Epithelial cell of proximal tubule (primary cell): ENCODE measurements at regions not wholly inside any gene's neighbourhood (a gene's known extent, or its start where the extent isn't known, plus 50 kb on each side); places are given as distances from the start of the nearest gene placed in this dataset.

Source experiments
- DNase-seq: peaks from one replicate; pipeline ENCODE4 v3.0.0-alpha.2; 2011; ENCODE audit warnings: low read depth
- H3K4me3 ChIP-seq: 2 replicates; pipeline ENCODE4 v1.5.1; 2011; ENCODE audit warnings: low read depth, mild to moderate bottlenecking, low read length
- CTCF ChIP-seq: conservative IDR thresholded peaks from 2 replicates; pipeline ENCODE4 v1.5.1; 2012; ENCODE audit warnings: low read depth, mild to moderate bottlenecking, low read length

DNA sequence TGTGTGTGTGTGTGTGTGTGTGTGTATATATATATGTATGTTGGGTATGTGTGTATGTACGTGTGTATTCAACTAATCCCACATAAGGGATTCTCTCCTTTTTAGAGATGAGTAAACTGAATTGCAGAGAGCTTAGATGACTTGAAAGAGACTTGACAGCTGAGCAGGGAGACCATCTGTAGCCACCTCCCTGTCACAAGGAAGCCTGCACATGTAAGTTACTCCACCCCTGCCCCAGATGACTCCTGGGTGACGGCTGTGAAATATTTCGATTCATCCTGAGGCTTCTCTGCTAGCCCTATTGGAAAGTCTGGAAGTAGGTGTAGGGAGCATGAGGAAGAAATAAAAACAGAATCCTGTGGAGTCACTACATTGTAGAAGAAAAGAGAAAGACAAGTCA is 480.4 kb downstream of the FOXO1 start:
- no peak for DNase-seq
- no peak overlapping the region for H3K4me3 ChIP-seq
- TF ChIP-seq CTCF = no peak

- DNase-seq = no peak
- no peak for TF ChIP-seq CTCF
- no peak overlapping the region for H3K4me3 ChIP-seq
Observed at GRCh38 chr13:40186626-40187323, 479.7 kb downstream of the FOXO1 start.

DNA sequence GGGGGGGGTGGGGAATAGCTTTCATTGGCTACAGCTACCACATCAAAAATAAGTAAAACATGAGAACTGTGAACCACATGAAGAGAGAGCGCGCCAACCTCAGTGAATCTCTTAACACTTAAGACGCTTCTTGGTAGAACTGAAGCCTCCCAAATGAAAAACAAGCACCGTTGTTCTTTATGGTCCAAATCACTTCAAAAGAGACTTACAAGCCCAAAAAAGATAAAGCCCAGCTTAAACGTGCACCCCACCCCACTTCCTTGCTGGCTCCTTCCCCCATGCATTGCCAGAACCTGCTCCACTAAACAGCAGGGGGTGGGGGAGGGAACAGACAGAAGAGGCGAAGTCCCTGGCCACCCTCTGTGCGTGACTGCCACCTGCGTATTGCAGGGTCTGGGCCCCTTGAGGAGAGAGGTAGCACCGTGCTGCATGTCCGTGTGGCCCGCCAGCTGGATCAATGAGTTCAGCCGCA is 479.1 kb downstream of the FOXO1 start:
- DNase-seq = no peak
- H3K4me3 ChIP-seq = no peak overlapping the region
- TF ChIP-seq CTCF = no peak

DNA sequence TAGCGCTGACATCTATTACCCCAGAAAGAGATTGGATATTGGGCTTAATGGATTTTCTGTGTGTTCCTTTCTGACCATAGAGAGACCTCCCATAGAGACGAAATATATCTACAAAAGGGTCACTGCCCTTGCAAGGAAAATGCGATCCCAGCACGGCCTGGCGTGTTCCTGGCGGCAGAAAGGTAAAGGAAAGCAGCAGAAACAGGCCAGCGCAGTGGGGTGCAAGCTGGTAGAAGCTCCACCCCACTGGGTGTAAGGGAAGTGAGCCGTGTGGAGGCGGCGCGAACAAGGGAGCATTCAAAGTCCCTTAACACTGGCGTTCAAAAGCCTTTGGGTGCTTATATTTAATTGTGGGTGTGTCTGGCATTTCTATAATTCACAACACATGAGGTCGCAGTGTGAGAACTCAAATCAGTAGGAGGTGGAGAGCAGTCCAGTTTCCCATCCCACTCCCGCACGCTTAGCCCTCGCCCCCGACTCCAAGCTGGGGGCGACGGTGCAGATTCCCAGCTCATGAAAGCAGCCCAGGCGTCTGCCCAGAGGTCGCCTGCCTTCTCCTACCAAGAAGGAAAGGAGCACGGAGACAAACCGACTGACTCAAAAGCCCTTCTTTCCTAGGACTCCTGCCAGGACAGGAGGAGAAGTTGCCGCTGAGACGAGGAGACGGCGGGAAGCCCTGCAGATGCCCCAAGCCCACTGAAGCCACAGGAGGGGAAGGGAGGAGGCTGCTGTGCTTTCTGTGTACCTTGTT is 478.4 kb downstream of the FOXO1 start:
- no peak for DNase-seq
- no peak for TF ChIP-seq CTCF
- no peak overlapping the region for H3K4me3 ChIP-seq

DNA sequence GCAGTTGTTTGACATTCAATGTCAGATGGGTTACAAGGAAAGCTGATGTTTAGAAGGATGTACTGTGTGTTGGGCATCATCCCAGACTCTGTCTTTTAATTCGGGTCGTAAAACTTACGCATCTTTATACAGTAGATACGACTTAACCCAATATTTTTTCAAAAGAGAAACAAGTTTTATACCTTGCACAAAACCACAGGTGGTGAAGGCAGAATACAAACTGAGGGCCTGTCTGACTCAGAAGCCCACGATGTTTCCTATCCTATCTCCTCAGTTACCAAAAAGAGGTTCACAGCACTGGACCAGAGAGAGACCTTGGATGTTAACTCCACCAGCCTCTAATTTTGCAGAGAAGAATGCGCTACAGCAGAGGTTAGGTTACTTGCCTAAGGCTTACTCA is 477.0 kb downstream of the FOXO1 start:
- TF ChIP-seq CTCF = no peak
- no peak for DNase-seq
- no peak overlapping the region for H3K4me3 ChIP-seq

GRCh38 chr13:40189898-40190630 is 476.4 kb downstream of the FOXO1 start:
- no peak overlapping the region for H3K4me3 ChIP-seq
- TF ChIP-seq CTCF = no peak
- no peak for DNase-seq
